Stimulated activated CD8-positive, alpha-beta memory T cell treated with anti-CD3 and anti-CD28 coated beads, Interleukin-4, amount 100 ng/mL, for 1 hour (primary cell): ENCODE measurements at regions not wholly inside any gene's neighbourhood (a gene's known extent, or its start where the extent isn't known, plus 50 kb on each side); places are given as distances from the start of the nearest gene placed in this dataset.
"Not testable (repeated sequence)": the region's sequence is repeated elsewhere in the genome, so short reads cannot be mapped to it uniquely, and the experiment has no call there.

Experiments used
- DNase-seq, 2 donors: peaks; one replicate each; pipeline ENCODE4 v3.0.0-alpha.2; 2020; ENCODE audit warnings: low read depth in 2 of 2, low spot score in 1 of 2

DNA sequence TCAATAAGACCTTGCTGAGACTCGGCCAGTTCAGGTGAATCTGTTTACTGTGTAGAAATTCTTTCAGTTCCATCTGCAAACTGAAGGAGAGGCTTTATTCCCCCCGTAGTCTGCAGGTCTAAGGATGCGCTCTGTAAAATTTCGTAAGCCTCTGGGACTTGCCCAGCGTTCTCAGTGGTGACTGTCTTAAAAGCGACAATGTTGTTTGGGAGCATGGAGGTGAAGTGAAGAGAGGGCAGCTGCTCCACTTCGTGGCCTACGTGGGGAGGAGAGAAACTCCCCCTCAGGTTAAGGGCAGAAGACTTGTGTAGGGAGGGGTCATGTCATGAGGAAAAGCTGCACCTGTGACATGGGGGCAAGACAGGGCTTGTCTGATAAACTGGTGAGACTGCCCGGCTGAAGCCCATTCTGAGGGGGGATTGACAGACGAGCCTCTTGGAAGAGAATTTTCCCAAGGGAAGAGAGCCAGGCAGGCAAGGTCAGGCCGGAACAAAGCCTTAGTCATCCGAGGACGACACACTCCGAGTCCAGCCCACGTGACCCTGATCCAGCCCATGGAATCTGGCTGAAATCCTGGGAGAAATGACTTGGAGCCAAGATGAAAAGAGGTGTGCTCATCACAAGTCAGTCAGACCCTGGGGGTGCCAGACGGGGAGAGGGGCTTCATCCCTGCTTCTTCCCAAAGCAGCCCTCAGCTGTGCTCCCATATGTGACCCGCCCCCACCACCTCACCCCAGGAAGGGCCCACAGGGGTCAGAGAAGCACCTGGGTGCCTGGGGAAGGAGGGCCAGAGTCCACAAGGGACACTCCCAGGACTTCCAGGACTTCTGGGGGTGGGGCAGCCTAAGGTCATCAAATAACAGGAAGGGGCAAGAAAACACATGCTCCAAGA lies 88.5 kb upstream of the SH3BP4 start:
- DNase-seq = no peak

DNA sequence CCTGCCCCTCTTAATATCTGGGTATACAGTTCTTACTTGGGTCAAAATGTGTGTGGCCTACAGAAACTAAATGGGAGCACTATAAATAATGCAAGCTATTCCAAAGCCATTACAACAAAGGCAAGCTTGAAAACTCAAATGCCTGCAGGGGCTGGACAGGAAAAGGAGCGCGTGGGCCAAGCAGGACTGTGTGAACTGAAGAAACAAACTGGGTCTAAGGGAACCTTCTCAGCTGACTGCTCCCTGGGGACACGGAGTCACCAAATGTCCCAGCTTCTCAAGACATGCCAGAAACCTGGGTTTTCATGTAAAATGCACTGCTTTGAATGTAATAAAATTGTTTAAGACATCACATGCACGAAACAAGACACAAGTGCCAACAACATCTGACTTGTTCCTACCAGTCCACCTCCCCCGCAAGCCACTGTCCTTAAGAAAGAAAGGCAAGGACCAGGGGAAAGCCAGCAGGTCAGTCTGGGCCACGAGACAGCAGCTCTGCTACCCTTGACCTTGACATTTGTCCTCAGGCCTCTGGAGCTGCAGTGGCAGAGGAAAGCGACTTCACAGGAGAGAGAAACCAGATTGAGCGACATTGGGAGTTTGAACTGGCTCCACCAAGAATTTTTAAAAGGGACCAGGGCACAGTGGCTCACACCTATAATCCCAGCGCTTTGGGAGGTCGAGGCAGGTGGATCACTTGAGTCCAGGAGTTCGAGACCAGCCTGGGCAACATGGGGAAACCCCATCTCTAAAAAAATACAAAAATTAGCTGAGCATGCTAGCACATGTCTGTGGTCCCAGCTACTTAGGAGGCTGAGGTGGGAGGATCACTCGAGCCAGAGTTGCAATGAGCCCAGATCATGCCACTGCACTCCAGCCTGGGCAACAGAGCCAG lies 89.7 kb upstream of the SH3BP4 start:
- DNase-seq = no peak

DNA sequence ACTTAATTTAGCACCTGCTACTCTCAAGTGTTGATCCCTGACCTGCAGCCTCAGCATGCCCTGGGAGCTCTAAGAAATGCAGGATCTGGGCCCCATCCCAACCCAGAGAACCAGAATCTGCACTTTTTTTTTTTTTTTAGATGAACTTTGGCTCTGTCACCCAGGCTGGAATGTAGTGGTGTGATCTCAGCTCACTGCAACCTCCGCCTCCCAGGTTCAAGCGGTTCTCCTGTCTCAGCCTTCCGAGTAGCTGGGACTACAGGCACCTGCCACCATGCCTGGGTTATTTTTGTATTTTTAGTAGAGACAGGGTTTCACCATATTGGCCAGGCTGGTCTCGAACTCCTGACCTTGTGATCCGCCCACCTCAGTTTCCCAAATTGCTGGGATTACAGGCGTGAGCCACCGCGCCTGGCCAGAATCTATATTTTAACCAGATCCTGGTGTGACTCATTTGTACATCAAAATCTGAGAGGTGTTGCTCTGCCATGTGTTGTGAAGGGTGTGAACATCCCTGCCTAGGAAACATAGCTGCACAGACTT lies 92.4 kb upstream of the SH3BP4 start:
- not testable (repeated sequence) for DNase-seq

DNA sequence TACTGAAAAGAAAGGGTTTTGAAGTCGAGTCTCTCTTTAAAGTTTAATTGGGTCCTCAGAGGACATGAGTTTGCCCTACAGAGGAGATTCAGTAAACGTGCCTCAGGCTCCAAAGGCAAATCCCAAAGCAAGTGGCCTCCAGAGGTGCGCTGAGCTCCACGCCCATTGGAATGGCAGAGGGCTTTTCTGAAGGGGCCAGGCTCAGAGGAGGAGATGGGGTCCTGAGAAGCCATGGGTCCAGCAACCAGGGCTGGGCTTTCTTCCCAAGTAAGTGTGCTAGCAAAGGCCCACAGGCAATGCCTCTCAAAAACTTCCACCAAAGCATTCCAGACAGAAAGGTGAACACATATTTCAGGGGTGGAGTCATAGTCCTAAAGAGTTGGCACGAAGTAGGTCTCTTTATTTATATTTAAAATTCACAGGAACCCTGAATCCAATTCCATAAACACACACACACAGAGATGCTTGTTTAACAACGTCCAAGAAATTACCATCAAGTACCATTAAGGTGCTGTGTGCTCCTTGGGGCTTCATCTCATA lies 93.0 kb upstream of the SH3BP4 start:
- DNase-seq = no peak

DNA sequence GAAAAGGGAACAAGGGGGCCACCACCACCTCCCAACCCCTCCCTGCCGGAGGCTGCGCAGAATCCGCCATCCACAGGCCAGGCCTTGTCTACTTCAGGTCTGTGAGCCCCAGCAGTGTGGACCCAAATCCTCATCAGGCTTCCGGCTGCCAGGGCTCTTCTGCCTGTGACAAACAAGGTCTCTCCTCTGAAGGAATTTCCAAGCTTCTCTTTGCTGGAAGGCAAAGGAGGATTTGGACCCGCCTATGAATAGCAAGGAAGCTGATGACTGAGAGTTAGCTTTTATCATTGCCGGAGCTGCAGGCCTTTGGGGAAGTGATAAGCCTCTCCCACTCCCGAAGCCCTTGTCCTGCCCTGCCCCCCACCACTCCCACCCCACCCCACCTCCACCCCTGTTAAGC lies 93.7 kb upstream of the SH3BP4 start:
- DNase-seq = no peak

DNA sequence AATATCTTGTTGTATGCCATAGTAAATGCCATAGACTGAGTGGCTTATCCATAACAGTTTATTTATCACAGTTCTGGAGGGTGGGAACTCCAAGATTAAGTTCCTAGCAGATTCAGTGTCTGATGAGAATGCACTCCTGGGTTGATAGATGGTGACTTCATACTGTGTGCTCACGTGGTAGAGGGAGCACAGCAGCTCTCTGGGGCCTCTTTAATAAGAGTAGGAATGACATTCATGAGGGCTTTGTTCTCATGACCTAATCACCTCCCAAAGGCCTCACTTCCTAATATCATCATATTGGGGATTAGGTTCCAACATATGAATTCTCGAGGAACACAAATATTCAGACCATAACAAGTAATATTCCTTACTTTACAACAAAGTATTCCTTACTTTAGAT lies 98.1 kb upstream of the SH3BP4 start:
- no peak for DNase-seq

DNA sequence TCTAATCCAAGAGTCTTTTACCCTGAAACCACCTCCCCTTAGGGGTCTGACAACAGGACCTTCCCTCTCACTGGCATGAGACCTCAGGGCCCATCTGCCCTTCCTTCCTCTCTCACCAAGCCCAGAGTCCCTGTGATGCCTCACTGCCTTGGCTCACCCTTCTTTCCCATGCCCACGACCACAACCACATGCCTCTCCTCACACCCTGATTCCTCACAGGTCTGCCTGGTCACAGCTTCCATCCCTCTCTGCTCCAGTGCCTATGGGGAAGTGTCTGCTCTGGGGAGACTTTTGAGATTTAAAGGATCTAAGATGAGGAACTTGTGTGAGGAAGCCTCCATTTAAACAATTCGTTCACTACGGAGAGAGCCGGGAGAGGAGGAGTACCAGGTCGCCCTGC lies 98.9 kb upstream of the SH3BP4 start:
- no peak for DNase-seq

DNA sequence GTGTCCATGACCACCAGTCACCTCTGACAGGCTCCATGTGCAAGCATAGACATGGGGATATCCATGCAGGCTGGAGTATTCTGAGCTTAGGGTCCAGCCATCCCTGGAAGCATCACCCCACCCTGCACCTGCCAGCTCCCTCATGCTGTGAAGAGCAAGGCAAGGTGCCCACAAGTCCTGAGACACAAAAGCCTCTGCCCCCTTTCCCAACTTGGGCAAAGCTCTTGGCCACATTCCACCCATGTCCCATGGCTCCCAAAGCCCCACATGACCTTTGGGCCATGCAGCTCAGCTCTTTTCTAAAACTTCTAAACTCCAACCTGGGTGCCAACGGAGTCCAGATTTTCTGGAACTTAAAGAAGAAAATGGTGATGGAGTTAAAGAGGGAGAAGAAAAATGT lies 99.8 kb upstream of the SH3BP4 start:
- DNase-seq = no peak

DNA sequence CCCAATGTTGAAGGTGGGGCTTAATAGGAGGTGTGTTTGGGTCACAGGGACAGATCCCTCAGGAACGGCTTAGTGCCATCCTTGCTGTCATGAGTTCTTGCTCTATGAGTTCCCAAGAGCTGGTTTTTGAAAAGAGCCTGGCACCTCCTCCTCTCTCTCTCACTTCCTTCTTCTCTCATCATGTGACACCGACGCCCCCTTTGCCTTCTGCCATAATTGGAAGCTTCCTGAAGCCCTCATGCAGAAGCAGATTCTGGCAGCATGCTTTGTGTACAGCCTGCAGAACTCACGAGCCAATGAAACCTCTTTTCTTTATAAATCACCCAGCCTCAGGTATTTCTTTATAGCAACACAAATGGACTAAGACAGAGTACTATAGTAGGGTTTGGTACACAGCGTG lies 100.4 kb upstream of the SH3BP4 start:
- DNase-seq = no peak

DNA sequence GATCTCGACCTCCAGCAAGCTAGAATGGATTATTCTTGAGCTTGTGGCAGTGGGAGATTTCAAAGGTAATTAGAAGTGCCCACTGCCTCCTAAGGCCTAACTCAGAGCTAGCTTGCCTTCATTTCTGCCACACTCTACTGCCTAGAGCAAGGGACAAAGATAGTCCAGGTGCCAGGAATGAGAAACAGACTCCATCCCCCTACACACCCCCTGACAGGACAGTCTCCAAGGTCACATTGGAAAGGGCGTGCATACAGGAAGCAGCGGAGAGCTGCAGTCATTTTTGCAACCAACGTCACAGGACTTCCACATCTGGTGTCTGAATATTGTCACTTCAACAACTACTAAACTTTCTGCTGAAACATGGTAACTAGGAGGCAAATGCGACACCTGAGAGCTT lies 101.0 kb upstream of the SH3BP4 start:
- no peak for DNase-seq

DNA sequence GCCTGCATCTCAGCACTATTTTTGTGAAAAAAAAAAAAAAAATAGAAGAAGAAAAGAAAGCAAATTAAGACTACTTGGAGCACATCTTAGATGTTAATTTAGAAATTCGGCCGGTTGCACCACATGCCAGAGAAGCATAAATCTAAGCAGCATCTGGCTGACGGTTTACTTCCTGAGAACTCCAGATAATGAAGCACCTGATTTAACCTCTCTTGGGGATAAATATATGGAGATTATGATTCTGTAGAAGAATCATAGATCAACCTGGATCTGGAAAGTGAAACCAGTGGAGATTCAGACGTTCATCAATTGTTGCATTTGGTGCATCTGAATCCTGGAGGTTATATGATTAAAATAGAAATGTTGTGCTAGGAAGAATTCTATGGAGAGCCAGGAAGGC lies 102.1 kb upstream of the SH3BP4 start:
- DNase-seq = no peak

DNA sequence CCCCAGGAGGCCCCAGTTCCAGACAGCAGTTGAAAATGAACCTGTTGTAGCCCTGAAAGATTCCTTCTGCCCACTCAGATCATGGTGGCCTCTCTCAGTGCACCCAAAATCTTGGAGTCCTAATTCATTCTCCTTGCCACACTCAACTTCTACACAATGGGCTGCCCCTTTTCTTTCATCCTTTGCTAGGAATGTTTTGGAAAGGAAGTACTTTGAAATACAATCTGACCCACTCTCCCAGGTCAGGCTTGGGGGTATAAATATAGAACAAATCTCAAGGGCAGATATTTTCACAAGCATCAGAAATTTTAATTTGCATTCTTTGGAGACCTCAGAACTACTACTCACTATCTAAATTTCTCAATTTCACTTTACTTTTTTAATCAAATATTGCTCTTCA lies 103.2 kb upstream of the SH3BP4 start:
- DNase-seq = no peak

DNA sequence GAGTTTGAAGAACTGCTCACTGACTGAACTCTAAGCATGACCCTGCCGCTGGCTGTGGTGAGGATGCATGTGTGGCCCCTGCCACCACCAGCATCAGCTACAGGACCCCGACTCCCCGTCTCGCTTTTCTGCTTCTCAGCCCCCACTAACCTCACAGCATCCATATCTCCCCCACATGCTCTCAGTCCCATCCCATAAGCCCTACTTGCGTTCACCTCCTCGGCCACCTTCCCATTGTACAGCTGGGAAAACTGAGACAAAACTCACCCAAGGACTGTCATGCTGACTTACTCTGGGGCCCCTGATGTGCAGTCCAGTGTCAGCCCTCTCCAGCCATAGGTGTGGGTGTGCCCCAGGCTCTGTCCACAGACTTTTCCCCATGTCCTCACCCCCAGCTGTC lies 104.2 kb upstream of the SH3BP4 start:
- DNase-seq = no peak

DNA sequence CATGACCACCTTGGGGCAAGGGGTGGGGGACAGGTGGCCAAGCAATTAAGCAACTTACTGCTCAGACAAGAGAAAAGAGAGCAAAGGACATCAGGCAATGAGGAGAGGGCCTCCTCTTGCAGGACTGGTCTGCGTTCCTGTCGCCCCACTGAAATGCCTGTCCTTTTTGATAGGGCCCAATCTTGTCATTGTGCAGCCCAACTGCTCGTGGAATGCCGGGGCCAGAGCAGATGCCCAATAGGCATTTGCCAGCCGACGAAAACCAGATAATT lies 104.5 kb upstream of the SH3BP4 start:
- no peak for DNase-seq

DNA sequence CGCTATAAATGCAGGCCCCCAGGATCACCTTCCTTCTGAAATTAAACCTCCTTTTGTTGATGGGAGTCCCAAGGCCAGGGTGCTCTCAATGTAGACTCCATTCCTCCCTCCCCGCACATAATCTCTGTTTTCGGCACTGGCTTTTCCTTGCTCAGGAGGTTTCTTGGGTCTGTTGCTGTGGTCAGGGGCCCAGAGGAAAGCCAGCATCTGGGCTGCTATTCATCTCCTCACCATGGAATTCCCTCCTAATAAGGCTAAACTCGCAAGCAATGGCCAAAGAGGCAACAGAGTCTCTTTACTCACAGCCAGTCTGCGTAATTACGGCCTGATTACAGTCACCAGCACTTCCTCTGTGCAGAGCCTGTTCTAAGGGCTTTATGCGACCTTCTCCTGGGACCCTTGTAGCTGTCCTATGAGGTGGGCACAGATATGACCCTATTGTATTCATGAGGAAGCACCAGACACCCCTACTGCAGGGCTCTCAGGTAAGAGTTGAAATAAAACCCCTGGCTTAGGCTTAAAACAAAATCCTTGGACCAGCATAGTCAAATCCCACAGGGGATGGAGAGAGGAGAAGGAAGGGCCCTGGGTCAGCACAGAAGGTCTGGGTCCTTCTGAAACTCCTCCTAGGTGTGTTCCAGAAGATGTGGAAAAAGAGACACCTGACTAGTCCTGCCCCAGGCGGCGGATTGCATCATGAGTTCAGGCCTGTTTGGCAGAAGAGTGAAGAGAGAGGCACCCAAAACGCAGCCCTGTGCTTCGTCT lies 105.0 kb upstream of the SH3BP4 start:
- no peak for DNase-seq

DNA sequence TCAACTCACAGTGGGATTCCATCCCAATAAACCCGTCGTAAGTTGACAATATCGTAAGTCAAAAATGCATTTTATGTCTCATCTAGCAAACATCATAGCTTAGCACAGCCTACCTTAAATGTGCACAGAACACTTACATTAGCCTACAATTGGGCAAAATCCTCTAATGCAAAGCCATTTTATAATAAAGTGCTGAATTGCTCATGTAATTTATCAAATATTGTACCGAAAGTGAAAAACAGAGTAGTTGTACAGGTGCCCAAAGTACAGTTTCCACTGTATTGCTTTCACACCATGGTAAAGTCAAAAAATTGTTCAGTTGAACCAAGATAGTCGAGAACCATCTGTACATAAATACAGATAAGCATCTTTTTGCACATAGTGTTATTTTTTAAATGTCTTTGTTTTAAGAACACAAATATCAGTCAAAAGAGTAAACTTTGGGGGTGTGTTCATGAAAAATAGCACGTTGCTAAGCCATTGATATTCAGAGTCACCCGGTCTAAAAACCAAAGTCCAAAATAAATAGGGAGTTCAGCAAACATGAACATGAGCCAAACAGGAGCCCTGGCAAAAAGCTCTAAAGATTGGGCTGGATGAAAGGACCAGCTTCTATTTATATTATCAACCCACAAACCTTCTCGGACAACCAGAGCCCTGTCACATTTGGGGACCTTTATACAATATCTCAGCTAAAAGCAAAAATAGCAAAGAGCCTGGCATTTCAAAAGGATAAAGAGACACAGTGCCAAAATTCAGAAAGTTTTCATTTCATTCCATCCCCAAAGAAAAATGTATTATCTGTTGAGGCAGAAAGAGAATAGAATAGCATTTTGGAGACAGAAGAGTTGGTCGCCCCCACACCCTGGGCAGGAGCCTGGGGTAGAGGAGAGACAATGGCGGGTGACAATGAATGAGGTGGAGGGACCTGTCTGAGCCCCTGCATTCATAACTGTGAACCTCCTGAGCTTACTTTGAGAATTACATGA lies 105.9 kb upstream of the SH3BP4 start:
- DNase-seq = no peak

DNA sequence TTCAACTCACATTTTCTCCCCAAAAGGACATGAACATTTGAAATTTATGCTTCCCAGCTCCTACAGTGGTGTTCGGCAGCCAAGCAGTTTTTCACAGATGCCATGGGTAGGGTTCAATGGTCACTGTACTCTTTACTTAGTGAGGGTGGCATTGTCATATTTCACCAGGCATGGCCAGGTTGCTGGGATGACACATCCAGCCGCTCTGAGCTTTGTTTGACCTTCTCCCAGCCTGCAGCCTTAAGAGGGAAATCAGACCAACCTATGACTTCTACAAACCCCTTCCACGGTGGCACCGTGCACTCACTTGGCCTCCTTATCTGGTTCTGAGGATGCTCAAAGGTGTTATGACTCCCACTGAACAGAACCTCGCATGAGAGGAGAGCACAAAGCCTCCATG lies 108.4 kb upstream of the SH3BP4 start:
- no peak for DNase-seq

DNA sequence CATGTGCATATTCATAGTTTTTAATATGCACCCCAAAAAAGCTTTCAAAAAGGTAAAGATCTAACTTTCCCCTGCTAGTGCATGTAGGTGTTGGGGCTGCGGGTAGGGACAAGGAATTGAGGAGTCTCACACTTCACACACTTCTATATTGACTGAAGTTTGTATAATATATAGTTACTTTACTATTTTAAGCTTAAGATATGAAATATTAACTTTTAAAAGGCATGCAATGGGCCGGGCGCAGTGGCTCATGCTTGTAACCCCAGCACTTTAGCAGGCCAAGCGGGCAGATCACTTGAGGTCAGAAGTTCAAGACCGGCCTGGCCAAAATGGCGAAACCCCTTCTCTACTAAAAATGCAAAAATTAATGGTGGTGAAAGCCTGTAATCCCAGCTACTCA lies 109.1 kb upstream of the SH3BP4 start:
- no peak for DNase-seq

DNA sequence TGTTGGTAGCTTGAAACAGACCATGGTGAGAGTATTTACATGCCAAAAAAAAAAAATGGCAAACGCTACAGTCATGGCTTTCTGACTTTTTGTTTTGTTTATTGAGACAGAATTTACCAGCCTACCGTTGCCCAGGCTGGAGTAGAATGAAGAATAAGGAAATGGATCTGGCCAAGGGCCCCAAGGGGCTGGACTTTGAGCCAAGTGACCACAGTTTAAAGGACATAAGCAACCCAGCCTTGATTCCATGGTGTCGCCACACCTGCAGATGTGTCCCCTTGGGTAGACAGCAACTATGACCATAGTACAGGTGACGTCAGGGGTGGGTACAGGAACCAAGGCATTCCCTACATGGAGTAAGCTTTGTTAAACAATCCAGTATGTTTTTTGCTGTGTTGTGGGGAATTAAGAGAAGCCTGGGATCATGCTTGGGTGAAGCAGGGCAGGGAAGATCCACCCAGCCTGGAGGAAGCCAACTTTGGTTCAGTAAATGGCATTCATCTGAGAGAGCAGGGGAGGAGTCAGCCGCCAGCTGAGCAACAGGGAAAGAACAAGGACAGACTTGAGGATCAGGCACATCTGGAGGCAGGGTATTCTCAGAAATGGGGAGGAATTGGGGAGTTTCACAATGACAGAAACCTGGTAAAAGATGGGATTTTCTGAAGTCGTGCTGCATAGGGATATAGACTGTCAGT lies 110.3 kb upstream of the SH3BP4 start:
- no peak for DNase-seq
